Activated naive CD8-positive, alpha-beta T cell treated with anti-CD3 and anti-CD28 coated beads, Interleukin-2, amount 10 ng/mL, durations not matched to agents 7 days and 5 days (primary cell): ENCODE measurements at regions not wholly inside any gene's neighbourhood (a gene's known extent, or its start where the extent isn't known, plus 50 kb on each side); places are given as distances from the start of the nearest gene placed in this dataset.
A peak's percentile ranks its signal among the peaks of the same experiment; 100 is the strongest.
"Not testable (repeated sequence)": the region's sequence is repeated elsewhere in the genome, so short reads cannot be mapped to it uniquely, and the experiment has no call there.

Experiments
- ATAC-seq: fragments of 150-1000 bp; cut with Tn5 transposase; one replicate; pipeline ENCODE4 v1.10.0; 2021; ENCODE audit warnings: low read depth, moderate library complexity
- POLR2A ChIA-PET: fragments of 350-600 bp; sonication (Branson Sonifier 250); formaldehyde crosslinking; loops from one replicate; lab custom pipeline; 2021; ENCODE audit warnings: antibody characterized with exemption; lab: Charles Lee
- DNase-seq: peaks from one replicate; pipeline ENCODE4 v3.0.0; 2021
- H3K27ac Mint-ChIP-seq: one replicate; pipeline ENCODE4 v1.8.0; 2022; ENCODE audit warnings: mild to moderate bottlenecking, mixed read lengths
- H3K27me3 Mint-ChIP-seq: one replicate; pipeline ENCODE4 v1.8.0; 2022; ENCODE audit warnings: mild to moderate bottlenecking, moderate library complexity, mixed read lengths
- H3K36me3 Mint-ChIP-seq: one replicate; pipeline ENCODE4 v1.8.0; 2021; ENCODE audit warnings: mild to moderate bottlenecking, mixed read lengths
- H3K4me1 Mint-ChIP-seq: one replicate; pipeline ENCODE4 v1.8.0; 2021; ENCODE audit warnings: mixed read lengths
- H3K4me3 Mint-ChIP-seq: one replicate; pipeline ENCODE4 v1.8.0; 2022; ENCODE audit warnings: mild to moderate bottlenecking, moderate library complexity, mixed read lengths
- H3K9me3 Mint-ChIP-seq: one replicate; pipeline ENCODE4 v1.8.0; 2021; ENCODE audit warnings: mixed read lengths

- peak overlapping the region; percentile 72 for H3K27ac Mint-ChIP-seq
- H3K27me3 Mint-ChIP-seq = no peaks in the 10 kb centered on the region
- peaks cover 11% of the 10 kb centered on the region for H3K36me3 Mint-ChIP-seq
- H3K9me3 Mint-ChIP-seq = peaks cover 1% of the 10 kb centered on the region
- peak overlapping the region; percentile 86 for H3K4me3 Mint-ChIP-seq
- peak; percentile 79 for ATAC-seq
- peak; percentile 64 for DNase-seq
- peaks cover 17% of the 10 kb centered on the region for H3K4me1 Mint-ChIP-seq
- POLR2A ChIA-PET = interaction anchor here (0.8 to 1.1 kb wide), 2 partner anchors 8 to 19 kb away, joined by 3 read pairs; no protein-coding TSS in a partner anchor
These were observed 170.2 kb downstream of the BRD1 start for GRCh38 chr22:49657275-49657973.

- not testable (repeated sequence) for H3K9me3 Mint-ChIP-seq, H3K27me3 Mint-ChIP-seq
- H3K4me1 Mint-ChIP-seq = peaks cover 17% of the 10 kb centered on the region
- peak overlapping the region; percentile 86 for H3K4me3 Mint-ChIP-seq
- H3K36me3 Mint-ChIP-seq = peaks cover 14% of the 10 kb centered on the region
- ATAC-seq = peak; percentile 62
- DNase-seq = peak; percentile 55
- POLR2A ChIA-PET = interaction anchor here (0.8 to 1.1 kb wide), 2 partner anchors 9 to 19 kb away, joined by 3 read pairs; no protein-coding TSS in a partner anchor
- H3K27ac Mint-ChIP-seq = peak overlapping the region; percentile 72
These were observed 170.8 kb downstream of the BRD1 start for GRCh38 chr22:49656883-49657274.

GRCh38 chr22:49656291-49656851 is 171.3 kb downstream of the BRD1 start:
- POLR2A ChIA-PET = interaction anchor here (0.5 to 1.1 kb wide), 3 partner anchors 9 to 1123 kb away, joined by 3 read pairs; no protein-coding TSS in a partner anchor
- no peak overlapping the region for H3K27ac Mint-ChIP-seq
- H3K36me3 Mint-ChIP-seq = peaks cover 14% of the 10 kb centered on the region
- peak overlapping the region; percentile 86 for H3K4me3 Mint-ChIP-seq
- DNase-seq (no peak), ATAC-seq (no peak)
- peaks cover 17% of the 10 kb centered on the region for H3K4me1 Mint-ChIP-seq
- peaks cover 1% of the 10 kb centered on the region for H3K9me3 Mint-ChIP-seq
- H3K27me3 Mint-ChIP-seq = no peaks in the 10 kb centered on the region

GRCh38 chr22:49655168-49655812 is 172.4 kb downstream of the BRD1 start:
- ATAC-seq = no peak
- POLR2A ChIA-PET = no interaction called here
- peak overlapping the region; percentile 45 for H3K4me3 Mint-ChIP-seq
- H3K27me3 Mint-ChIP-seq = no peaks in the 10 kb centered on the region
- H3K9me3 Mint-ChIP-seq = peaks cover 1% of the 10 kb centered on the region
- no peak for DNase-seq
- H3K27ac Mint-ChIP-seq = no peak overlapping the region
- peaks cover 17% of the 10 kb centered on the region for H3K4me1 Mint-ChIP-seq
- peaks cover 14% of the 10 kb centered on the region for H3K36me3 Mint-ChIP-seq

GRCh38 chr22:49650336-49651241 is 177.1 kb downstream of the BRD1 start:
- H3K36me3 Mint-ChIP-seq = peaks cover 12% of the 10 kb centered on the region
- ATAC-seq (no peak), DNase-seq (no peak)
- peaks cover 1% of the 10 kb centered on the region for H3K9me3 Mint-ChIP-seq
- no peaks in the 10 kb centered on the region for H3K27me3 Mint-ChIP-seq
- peaks cover 7% of the 10 kb centered on the region for H3K4me1 Mint-ChIP-seq
- no peak overlapping the region for H3K4me3 Mint-ChIP-seq
- POLR2A ChIA-PET = no interaction called here
- peak overlapping the region; percentile 38 for H3K27ac Mint-ChIP-seq

- peaks cover 1% of the 10 kb centered on the region for H3K9me3 Mint-ChIP-seq
- no peaks in the 10 kb centered on the region for H3K4me1 Mint-ChIP-seq
- POLR2A ChIA-PET = no interaction called here
- no peak overlapping the region for H3K27ac Mint-ChIP-seq
- ATAC-seq (no peak), DNase-seq (no peak)
- peaks cover 17% of the 10 kb centered on the region for H3K36me3 Mint-ChIP-seq
- no peak overlapping the region for H3K4me3 Mint-ChIP-seq
- H3K27me3 Mint-ChIP-seq = no peaks in the 10 kb centered on the region
These were observed 178.3 kb downstream of the BRD1 start for GRCh38 chr22:49649166-49650068.

- Mint-ChIP-seq H3K9me3 (peaks cover 1% of the 10 kb centered on the region), H3K4me3 (no peak overlapping the region)
- POLR2A ChIA-PET = no interaction called here
These were observed 179.6 kb downstream of the BRD1 start for GRCh38 chr22:49648053-49648452.

GRCh38 chr22:49647627-49648026 is 180.0 kb downstream of the BRD1 start:
- H3K4me1 Mint-ChIP-seq = peaks cover 1% of the 10 kb centered on the region
- POLR2A ChIA-PET = no interaction called here
- peaks cover 10% of the 10 kb centered on the region for H3K36me3 Mint-ChIP-seq

More at GRCh38 chr22:49648053-49648452, 179.6 kb downstream of the BRD1 start:
- H3K27me3 Mint-ChIP-seq = no peaks in the 10 kb centered on the region
- H3K36me3 Mint-ChIP-seq = peaks cover 11% of the 10 kb centered on the region
- ATAC-seq = no peak
- H3K27ac Mint-ChIP-seq = no peak overlapping the region
- DNase-seq = no peak
- H3K4me1 Mint-ChIP-seq = peaks cover 1% of the 10 kb centered on the region

GRCh38 chr22:49646876-49647275 is 180.8 kb downstream of the BRD1 start:
- POLR2A ChIA-PET = no interaction called here
- ATAC-seq (no peak), DNase-seq (no peak)
- Mint-ChIP-seq H3K4me1 (peaks cover 1% of the 10 kb centered on the region), H3K9me3 (no peaks in the 10 kb centered on the region), H3K36me3 (peaks cover 6% of the 10 kb centered on the region), H3K4me3 (no peak overlapping the region), H3K27ac (no peak overlapping the region), H3K27me3 (no peaks in the 10 kb centered on the region)

More at GRCh38 chr22:49647627-49648026, 180.0 kb downstream of the BRD1 start:
- ATAC-seq = no peak
- Mint-ChIP-seq H3K4me3 (no peak overlapping the region), H3K27ac (no peak overlapping the region), H3K27me3 (no peaks in the 10 kb centered on the region), H3K9me3 (peaks cover 1% of the 10 kb centered on the region)
- DNase-seq = no peak

GRCh38 chr22:49645791-49646550 is 181.7 kb downstream of the BRD1 start:
- H3K36me3 Mint-ChIP-seq = peaks cover 5% of the 10 kb centered on the region
- DNase-seq (no peak), ATAC-seq (no peak)
- no peaks in the 10 kb centered on the region for H3K27me3 Mint-ChIP-seq
- no peak overlapping the region for H3K27ac Mint-ChIP-seq
- POLR2A ChIA-PET = no interaction called here
- H3K9me3 Mint-ChIP-seq = no peaks in the 10 kb centered on the region
- H3K4me3 Mint-ChIP-seq = no peak overlapping the region
- peaks cover 1% of the 10 kb centered on the region for H3K4me1 Mint-ChIP-seq

- no peak for DNase-seq
- POLR2A ChIA-PET = no interaction called here
- ATAC-seq = no peak
- Mint-ChIP-seq H3K4me3 (no peak overlapping the region), H3K9me3 (no peaks in the 10 kb centered on the region), H3K36me3 (peaks cover 5% of the 10 kb centered on the region), H3K4me1 (peaks cover 1% of the 10 kb centered on the region), H3K27me3 (no peaks in the 10 kb centered on the region), H3K27ac (no peak overlapping the region)
These were observed 182.4 kb downstream of the BRD1 start for GRCh38 chr22:49645257-49645656.

- ATAC-seq (no peak), DNase-seq (no peak)
- H3K27ac Mint-ChIP-seq = no peak overlapping the region
- no peaks in the 10 kb centered on the region for H3K27me3 Mint-ChIP-seq
- POLR2A ChIA-PET = no interaction called here
- no peaks in the 10 kb centered on the region for H3K9me3 Mint-ChIP-seq
- no peak overlapping the region for H3K4me3 Mint-ChIP-seq
- H3K4me1 Mint-ChIP-seq = peaks cover 1% of the 10 kb centered on the region
- peaks cover 5% of the 10 kb centered on the region for H3K36me3 Mint-ChIP-seq
These were observed 183.7 kb downstream of the BRD1 start for GRCh38 chr22:49643998-49644397.
